ENCODE measurements at regions not wholly inside any gene's neighbourhood (a gene's known extent, or its start where the extent isn't known, plus 50 kb on each side); places are given as distances from the start of the nearest gene placed in this dataset.

DNA sequence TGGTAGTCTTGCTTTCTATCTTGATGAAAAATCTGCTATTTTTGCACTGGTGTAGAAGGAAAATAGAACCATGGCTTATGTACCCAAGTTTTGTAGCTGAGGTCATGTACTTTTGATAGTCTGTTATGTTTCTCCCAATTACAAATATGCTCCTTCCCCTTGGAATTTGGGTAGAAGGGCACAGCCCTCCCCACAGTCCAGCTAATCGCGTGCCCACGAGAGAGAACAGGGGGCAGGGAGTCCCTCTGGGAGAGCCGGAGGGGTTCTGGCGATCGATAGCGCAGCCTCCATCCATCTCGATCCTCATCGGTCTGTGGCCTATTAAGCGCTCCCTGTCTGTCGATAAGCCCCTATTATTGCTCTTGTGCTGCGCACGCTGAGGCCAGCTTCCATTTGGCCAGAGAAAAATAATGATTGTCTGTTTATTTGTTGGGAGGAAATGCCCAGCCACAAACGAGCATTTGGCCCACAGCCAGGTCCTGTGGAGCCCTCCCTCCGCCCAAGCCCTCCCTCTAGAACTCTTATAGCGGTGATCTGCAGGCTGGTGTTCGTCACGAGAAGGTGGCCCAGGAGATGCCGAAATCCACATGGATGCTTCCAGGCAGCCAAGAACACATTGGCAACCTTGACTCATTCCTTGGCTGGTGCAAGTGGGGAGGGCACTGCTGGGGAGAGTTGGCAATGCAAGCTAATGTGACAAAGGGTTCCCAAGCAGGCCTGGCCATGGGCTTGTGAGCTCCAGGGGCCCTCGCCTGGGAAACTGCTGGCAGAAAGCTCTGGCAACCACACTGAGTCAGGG, 134.7 kb upstream of the TNR start:
- TF ChIP-seq, protein P1, sequence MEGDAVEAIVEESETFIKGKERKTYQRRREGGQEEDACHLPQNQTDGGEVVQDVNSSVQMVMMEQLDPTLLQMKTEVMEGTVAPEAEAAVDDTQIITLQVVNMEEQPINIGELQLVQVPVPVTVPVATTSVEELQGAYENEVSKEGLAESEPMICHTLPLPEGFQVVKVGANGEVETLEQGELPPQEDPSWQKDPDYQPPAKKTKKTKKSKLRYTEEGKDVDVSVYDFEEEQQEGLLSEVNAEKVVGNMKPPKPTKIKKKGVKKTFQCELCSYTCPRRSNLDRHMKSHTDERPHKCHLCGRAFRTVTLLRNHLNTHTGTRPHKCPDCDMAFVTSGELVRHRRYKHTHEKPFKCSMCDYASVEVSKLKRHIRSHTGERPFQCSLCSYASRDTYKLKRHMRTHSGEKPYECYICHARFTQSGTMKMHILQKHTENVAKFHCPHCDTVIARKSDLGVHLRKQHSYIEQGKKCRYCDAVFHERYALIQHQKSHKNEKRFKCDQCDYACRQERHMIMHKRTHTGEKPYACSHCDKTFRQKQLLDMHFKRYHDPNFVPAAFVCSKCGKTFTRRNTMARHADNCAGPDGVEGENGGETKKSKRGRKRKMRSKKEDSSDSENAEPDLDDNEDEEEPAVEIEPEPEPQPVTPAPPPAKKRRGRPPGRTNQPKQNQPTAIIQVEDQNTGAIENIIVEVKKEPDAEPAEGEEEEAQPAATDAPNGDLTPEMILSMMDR (IDR thresholded peaks at IDR 0.05; ENCODE audit: control insufficient read depth, extremely low read depth, insufficient read depth) = no peak
- no peak for DNase-seq (ENCODE audit: low read depth)
- H3K4me3 ChIP-seq (ENCODE audit: low read depth, low read length) = no peak overlapping the region

DNA sequence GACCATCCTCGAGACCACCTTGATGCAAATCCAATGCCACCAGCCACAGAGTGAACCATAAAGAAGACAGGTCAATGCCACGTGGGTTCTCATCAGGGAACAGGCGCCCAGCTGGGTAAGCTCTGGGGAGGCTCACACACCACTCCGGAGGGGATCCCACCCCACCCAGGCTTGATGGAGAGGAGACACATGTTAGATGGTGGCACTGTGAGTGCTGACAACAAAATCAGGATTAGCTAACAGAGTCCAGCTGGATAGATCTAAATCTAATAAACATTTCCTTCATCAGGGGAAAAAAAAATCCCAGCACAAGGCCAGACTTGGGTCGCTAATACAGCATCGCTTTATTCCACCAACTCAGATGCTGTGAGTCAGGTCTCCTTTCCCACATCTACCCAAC, 132.2 kb upstream of the TNR start:
- TF ChIP-seq, protein P1 (IDR thresholded peaks at IDR 0.05; ENCODE audit: control insufficient read depth, extremely low read depth, insufficient read depth) = no peak
- no peak for DNase-seq (ENCODE audit: low read depth)
- H3K4me3 ChIP-seq (ENCODE audit: low read depth, low read length) = no peak overlapping the region

DNA sequence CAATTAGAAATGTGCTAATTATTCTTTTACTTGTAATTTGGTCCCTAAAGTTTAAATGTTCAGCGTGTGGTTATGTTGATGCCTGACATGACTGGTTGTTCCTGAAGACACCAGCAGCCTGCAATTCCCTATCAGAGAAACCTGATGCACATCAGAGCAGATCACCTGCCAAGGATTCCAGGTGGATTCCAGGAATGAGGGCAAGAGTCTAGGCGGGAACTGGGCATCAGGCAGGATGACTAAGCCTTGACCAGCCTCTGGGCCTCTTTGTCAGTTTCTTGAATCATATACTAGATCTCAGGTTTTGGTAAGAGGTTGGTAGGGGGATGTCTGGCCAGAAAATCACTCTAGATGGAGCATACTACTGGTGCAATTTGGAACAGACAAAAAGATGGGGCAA, 130.7 kb upstream of the TNR start:
- TF ChIP-seq, protein P1 (IDR thresholded peaks at IDR 0.05; ENCODE audit: control insufficient read depth, extremely low read depth, insufficient read depth) = no peak
- no peak for DNase-seq (ENCODE audit: low read depth)
- H3K4me3 ChIP-seq (ENCODE audit: low read depth, low read length) = no peak overlapping the region

DNA sequence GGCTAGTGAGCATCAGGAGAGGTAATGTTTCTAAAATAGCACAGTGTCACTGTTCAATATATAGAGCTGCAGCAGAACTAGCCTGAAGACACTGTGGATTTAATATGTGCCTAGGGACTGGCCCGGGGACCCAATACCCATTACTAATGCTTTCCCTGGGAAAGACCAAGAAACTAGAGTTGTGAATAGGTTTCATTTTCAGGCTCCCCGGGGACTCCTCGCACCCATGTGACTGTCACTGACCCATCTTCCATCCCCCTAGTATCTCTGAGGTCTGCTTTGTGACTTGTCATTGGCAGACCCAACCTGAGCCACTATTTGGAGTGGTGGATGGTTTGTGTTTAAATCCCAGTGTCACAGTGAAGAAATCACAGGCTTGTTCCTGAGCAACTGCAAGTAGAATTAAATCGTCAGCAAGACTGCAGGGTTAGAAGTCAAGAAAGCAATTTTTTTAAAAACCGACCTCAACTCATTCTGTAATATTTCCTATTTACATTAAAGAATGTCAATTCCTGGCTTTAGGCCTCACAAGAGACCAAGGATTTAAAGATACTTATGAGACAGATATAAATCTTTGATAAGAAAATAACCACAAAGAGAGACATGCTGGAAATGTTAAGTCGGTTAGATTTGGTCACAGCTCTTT, 130.0 kb upstream of the TNR start:
- no peak for DNase-seq (ENCODE audit: low read depth)
- H3K4me3 ChIP-seq (ENCODE audit: low read depth, low read length) = no peak overlapping the region
- TF ChIP-seq, protein P1 (IDR thresholded peaks at IDR 0.05; ENCODE audit: control insufficient read depth, extremely low read depth, insufficient read depth) = no peak

DNA sequence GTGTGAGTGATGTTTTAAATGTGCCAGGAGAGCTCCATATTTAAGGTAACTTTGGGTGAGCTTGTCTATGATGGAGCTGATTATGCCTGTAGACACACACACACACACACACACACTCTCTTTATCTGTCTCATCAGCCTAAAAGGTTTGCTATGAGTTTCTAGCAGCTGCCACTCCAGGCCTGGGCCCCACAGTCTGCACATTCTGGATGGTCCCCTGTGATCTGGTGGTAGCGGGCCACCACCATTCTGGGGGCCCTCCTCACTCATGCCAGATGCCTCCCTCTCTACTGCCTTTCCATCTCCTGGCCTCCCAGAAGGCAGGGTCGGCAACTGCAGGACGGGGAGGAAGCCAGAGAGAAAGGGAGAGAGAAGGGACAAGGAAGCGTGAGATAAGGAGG, 129.2 kb upstream of the TNR start:
- H3K4me3 ChIP-seq (ENCODE audit: low read depth, low read length) = no peak overlapping the region
- TF ChIP-seq, protein P1 (IDR thresholded peaks at IDR 0.05; ENCODE audit: control insufficient read depth, extremely low read depth, insufficient read depth) = no peak
- no peak for DNase-seq (ENCODE audit: low read depth)

DNA sequence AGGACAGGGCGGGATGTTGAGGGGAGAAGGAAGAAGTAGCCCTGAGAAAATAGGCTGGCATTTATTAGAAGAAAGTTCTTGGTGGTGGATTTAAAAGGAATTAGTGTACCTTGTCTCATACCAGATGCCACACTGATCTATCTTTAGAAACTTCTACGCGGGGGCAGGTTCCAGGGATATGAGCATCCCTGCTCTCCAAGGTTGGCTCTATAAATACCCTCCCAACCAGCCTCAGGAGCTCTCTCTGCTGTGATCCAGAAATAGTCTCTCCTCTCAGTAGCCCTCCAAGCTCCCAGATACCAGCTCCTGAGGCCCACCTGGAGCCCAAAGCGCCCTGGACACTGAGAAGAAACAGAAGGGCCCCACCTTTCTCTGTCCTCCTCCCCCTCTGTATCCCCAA, 128.3 kb upstream of the TNR start:
- H3K4me3 ChIP-seq (ENCODE audit: low read depth, low read length) = no peak overlapping the region
- TF ChIP-seq, protein P1 (IDR thresholded peaks at IDR 0.05; ENCODE audit: control insufficient read depth, extremely low read depth, insufficient read depth) = no peak
- no peak for DNase-seq (ENCODE audit: low read depth)
